ENCODE measurements at regions not wholly inside any gene's neighbourhood (a gene's known extent, or its start where the extent isn't known, plus 50 kb on each side); places are given as distances from the start of the nearest gene placed in this dataset.

DNA sequence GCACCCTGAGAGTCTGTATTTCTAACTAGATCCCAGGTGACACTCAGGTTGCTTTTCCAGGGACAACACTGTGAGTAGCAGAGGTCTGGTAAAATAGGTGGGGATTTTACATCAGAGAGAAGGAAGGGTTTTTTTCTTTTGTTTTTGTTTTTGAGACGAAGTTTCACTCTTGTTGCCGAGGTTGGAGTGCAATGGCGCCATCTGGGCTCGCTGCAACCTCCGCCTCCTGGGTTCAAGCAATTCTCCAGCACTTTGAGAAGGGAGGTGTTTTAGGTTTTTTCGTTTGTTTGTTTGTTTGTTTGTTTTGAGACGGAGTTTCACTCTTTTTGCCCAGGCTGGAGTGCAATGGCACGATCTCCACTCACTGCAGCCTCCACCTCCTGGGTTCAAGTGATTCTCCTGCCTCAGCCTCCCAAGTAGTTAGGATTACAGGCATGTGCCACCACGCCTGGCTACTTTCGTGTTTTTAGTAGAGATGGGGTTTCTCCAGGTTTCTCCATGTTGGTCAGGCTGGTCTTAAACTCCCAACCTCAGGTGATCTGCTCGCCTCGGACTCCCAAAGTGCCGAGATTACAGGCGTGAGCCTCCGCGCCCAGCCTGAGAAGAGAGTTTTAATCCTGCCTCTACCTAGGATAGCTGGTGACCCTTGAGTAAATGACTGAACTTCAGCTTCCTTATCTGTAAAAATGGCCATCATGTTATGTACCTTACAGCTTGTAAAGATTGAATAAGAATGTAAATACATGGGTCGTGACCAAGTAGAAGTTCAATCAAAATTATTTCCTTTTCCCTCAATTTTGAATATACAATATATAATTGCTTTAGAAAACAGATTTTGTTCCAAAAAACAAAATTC is 95.9 kb upstream of the FNDC3B start:
- TF ChIP-seq, protein P1, sequence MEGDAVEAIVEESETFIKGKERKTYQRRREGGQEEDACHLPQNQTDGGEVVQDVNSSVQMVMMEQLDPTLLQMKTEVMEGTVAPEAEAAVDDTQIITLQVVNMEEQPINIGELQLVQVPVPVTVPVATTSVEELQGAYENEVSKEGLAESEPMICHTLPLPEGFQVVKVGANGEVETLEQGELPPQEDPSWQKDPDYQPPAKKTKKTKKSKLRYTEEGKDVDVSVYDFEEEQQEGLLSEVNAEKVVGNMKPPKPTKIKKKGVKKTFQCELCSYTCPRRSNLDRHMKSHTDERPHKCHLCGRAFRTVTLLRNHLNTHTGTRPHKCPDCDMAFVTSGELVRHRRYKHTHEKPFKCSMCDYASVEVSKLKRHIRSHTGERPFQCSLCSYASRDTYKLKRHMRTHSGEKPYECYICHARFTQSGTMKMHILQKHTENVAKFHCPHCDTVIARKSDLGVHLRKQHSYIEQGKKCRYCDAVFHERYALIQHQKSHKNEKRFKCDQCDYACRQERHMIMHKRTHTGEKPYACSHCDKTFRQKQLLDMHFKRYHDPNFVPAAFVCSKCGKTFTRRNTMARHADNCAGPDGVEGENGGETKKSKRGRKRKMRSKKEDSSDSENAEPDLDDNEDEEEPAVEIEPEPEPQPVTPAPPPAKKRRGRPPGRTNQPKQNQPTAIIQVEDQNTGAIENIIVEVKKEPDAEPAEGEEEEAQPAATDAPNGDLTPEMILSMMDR (IDR thresholded peaks at IDR 0.05) = no peak
- no peak for TF ChIP-seq POLR2A (IDR thresholded peaks at IDR 0.05)

Measured in lower leg skin (tissue), 3 donors.